ENCODE measurements at regions not wholly inside any gene's neighbourhood (a gene's known extent, or its start where the extent isn't known, plus 50 kb on each side); places are given as distances from the start of the nearest gene placed in this dataset.

DNA sequence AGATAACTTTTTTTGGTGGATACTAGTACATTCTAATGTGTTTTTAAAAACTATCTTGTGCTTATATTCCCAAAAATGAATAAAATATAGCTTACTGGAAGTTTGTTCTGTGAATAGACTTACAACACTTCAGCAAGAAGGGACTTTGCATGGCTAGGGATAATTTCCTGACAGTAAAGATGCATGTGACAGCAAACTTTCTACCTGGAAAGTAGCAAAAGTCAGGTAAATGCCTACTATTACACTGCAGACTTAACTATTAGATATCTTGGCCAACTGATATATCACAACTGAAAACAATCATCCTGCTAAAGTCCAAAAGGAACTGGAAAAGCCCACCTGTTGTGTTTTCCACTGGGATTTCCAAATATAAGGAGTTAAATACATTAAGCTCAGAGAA is 1753.5 kb upstream of the CELF4 start:
- TF ChIP-seq POLR2A (IDR thresholded peaks at IDR 0.05; ENCODE audit: extremely low read depth, insufficient read length), result no peak
- TF ChIP-seq, protein P1, sequence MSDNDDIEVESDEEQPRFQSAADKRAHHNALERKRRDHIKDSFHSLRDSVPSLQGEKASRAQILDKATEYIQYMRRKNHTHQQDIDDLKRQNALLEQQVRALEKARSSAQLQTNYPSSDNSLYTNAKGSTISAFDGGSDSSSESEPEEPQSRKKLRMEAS (IDR thresholded peaks at IDR 0.05; ENCODE audit: low read depth, low read length), result no peak
- TF ChIP-seq MYC (IDR thresholded peaks at IDR 0.05; ENCODE audit: low read depth, low read length), result no peak
- TF ChIP-seq, protein P2, sequence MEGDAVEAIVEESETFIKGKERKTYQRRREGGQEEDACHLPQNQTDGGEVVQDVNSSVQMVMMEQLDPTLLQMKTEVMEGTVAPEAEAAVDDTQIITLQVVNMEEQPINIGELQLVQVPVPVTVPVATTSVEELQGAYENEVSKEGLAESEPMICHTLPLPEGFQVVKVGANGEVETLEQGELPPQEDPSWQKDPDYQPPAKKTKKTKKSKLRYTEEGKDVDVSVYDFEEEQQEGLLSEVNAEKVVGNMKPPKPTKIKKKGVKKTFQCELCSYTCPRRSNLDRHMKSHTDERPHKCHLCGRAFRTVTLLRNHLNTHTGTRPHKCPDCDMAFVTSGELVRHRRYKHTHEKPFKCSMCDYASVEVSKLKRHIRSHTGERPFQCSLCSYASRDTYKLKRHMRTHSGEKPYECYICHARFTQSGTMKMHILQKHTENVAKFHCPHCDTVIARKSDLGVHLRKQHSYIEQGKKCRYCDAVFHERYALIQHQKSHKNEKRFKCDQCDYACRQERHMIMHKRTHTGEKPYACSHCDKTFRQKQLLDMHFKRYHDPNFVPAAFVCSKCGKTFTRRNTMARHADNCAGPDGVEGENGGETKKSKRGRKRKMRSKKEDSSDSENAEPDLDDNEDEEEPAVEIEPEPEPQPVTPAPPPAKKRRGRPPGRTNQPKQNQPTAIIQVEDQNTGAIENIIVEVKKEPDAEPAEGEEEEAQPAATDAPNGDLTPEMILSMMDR (IDR thresholded peaks at IDR 0.05; ENCODE audit: low read depth, low read length), result no peak
- no peak overlapping the region for H3K4me3 ChIP-seq (ENCODE audit: low read depth, low read length)
- DNase-seq (ENCODE audit: low read depth), result no peak

DNA sequence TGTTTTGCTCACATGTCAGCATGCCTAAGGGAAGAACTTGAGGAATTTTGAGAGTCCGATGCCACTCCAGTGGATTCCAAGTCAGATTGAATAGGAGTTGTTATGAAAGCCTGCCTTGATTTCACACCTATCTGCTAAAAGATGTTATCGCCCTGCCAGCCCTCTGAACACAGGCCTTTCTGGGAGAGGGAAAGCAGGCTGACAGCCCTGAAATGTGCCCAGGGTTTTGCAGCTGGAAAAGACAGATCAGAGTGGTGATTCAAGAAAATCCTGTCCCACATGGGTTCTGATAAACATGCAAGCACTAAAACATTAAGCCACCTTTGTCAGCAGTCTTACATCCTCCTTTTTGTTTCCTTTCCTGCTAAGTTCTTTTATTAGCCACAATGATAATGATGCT is 1752.9 kb upstream of the CELF4 start:
- no peak for TF ChIP-seq POLR2A (IDR thresholded peaks at IDR 0.05; ENCODE audit: extremely low read depth, insufficient read length)
- TF ChIP-seq MYC (IDR thresholded peaks at IDR 0.05; ENCODE audit: low read depth, low read length), result no peak
- TF ChIP-seq, protein P2 (IDR thresholded peaks at IDR 0.05; ENCODE audit: low read depth, low read length), result no peak
- TF ChIP-seq, protein P1 (IDR thresholded peaks at IDR 0.05; ENCODE audit: low read depth, low read length), result no peak
- H3K4me3 ChIP-seq (ENCODE audit: low read depth, low read length), result no peak overlapping the region
- DNase-seq (ENCODE audit: low read depth), result no peak

DNA sequence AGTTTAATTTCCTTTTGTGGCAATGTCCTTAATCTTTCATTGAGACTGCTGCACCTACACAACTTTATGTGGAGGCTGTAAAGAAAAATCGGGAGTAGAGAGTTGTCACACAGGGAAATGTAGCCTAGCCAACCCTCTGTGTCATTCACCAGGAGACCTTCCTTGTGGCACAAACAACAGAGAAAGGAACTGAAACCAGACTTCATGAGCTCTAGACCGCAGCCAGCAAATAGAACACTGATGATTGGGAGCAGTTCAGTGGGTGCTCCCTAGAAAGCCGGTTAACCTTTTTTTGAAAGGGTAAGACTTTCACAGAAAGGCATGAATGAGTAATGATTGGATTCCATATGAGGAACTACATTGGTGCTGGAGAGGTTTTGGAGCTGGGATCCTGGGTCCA is 1752.4 kb upstream of the CELF4 start:
- H3K4me3 ChIP-seq (ENCODE audit: low read depth, low read length), result no peak overlapping the region
- DNase-seq (ENCODE audit: low read depth), result peak; percentile 2
- TF ChIP-seq, protein P2 (IDR thresholded peaks at IDR 0.05; ENCODE audit: low read depth, low read length), result no peak
- TF ChIP-seq, protein P1 (IDR thresholded peaks at IDR 0.05; ENCODE audit: low read depth, low read length), result no peak
- TF ChIP-seq POLR2A (IDR thresholded peaks at IDR 0.05; ENCODE audit: extremely low read depth, insufficient read length), result no peak
- TF ChIP-seq MYC (IDR thresholded peaks at IDR 0.05; ENCODE audit: low read depth, low read length), result no peak

DNA sequence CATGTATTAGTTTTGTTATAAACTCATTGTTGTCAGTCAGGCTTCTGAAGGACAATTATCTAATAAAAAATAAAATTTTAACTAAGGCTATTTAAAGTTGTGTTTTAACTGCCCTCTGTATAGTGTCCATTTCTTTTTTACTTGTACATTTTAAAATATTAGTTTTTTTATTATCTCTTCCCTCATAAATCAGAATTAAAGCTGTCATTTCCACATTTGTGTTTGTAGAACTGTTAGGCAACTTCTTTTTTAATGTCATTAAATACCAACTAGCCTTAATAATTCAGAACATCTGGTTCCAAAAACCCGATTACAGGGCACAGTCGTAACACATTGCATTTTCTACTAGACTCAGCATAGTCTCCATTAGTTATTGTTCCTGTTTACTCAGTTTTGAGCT is 1749.0 kb upstream of the CELF4 start:
- H3K4me3 ChIP-seq (ENCODE audit: low read depth, low read length), result no peak overlapping the region
- TF ChIP-seq MYC (IDR thresholded peaks at IDR 0.05; ENCODE audit: low read depth, low read length) (no peak), POLR2A (IDR thresholded peaks at IDR 0.05; ENCODE audit: extremely low read depth, insufficient read length) (no peak)
- TF ChIP-seq, protein P2 (IDR thresholded peaks at IDR 0.05; ENCODE audit: low read depth, low read length), result no peak
- TF ChIP-seq, protein P1 (IDR thresholded peaks at IDR 0.05; ENCODE audit: low read depth, low read length), result no peak
- no peak for DNase-seq (ENCODE audit: low read depth)

DNA sequence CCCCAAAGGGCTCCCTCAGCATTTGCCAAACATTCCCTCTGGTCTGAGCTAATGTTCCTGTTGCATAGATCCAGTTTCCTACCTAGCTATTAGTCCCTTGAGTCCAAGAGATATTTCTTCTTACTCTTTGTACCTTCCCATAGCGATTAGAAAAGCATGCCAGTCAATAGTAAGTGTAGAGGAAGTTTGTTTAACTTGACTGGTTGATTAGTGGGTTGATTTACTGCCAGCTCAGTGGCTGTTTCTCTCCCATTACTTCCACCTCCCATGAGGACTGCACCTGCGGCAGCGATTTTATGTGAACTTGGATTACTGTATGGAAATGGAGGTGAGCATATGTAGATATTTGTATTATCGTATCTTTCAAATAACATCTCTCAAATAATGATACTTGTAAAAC is 1748.4 kb upstream of the CELF4 start:
- H3K4me3 ChIP-seq (ENCODE audit: low read depth, low read length), result no peak overlapping the region
- DNase-seq (ENCODE audit: low read depth), result no peak
- TF ChIP-seq, protein P2 (IDR thresholded peaks at IDR 0.05; ENCODE audit: low read depth, low read length), result no peak
- TF ChIP-seq MYC (IDR thresholded peaks at IDR 0.05; ENCODE audit: low read depth, low read length) (no peak), POLR2A (IDR thresholded peaks at IDR 0.05; ENCODE audit: extremely low read depth, insufficient read length) (no peak)
- TF ChIP-seq, protein P1 (IDR thresholded peaks at IDR 0.05; ENCODE audit: low read depth, low read length), result no peak
